ENCODE measurements at regions not wholly inside any gene's neighbourhood (a gene's known extent, or its start where the extent isn't known, plus 50 kb on each side); places are given as distances from the start of the nearest gene placed in this dataset.

GRCh38 chr4:99736846-99737245 is 79.2 kb upstream of the C4orf54 start:
- TF ChIP-seq POLR2AphosphoS5 (IDR thresholded peaks at IDR 0.05; ENCODE audit: borderline replicate concordance, low read depth, low read length) (no peak), EZH2 (IDR thresholded peaks at IDR 0.05) (no peak), FOXP2 (optimal IDR thresholded peaks at IDR 0.05; ENCODE audit: control extremely low read depth, extremely low read length, insufficient read depth) (no peak)
